Activated CD8-positive, alpha-beta memory T cell treated with anti-CD3 and anti-CD28 coated beads for 4 hours (primary cell): ENCODE measurements at regions not wholly inside any gene's neighbourhood (a gene's known extent, or its start where the extent isn't known, plus 50 kb on each side); places are given as distances from the start of the nearest gene placed in this dataset.
"Not testable (repeated sequence)": the region's sequence is repeated elsewhere in the genome, so short reads cannot be mapped to it uniquely, and the experiment has no call there.

ENCODE experiments used
- DNase-seq, 2 donors: peaks; one replicate each; pipeline ENCODE4 v3.0.0-alpha.2; 2020; ENCODE audit warnings: low read depth in 2 of 2

DNA sequence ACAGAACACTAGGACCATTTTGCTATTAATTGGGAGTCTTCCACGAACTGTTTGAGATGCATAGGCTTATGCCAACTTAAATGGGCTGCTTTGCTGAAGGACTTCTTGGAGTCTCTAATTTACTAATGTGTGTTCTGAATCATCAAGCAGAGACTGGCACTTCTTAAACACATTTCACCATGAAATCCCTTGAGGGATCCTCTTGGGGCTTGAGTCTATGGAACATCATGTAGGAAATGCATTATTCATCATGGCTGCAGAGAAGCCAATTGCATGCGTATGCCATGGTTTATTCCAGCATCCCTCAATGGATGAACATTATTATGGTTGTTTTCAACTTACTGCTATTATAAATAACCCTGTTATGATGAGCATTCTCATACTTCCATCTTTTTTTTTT lies 73.4 kb downstream of the FGD2 start:
- no peak for DNase-seq

DNA sequence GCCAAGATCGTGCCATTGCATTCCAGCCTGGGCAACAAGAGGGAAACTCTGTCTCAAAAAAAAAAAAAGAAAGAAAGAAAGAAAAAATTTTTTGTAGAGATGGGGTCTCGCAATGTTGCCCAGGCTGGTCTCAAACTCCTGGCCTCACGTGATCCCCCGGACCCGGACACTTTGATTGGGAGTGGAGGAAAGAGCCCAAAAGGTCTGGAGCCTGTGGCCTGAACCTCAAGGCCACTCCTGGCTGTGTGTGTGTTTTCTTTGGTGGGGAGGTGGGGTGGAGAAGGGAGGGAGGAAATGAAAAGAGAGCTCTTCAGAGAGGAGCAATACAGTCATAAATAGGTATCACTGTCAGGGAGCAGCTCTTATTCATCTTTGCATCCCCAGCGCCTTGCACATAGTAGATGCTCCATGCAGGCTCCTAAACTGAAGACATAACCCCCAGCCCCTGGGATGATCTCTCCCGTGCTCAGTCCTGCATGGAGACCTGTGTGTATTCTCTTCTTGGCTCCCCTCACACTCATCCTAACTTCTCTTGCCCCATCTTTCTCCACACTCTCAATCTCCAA lies 75.7 kb downstream of the FGD2 start:
- no peak for DNase-seq

DNA sequence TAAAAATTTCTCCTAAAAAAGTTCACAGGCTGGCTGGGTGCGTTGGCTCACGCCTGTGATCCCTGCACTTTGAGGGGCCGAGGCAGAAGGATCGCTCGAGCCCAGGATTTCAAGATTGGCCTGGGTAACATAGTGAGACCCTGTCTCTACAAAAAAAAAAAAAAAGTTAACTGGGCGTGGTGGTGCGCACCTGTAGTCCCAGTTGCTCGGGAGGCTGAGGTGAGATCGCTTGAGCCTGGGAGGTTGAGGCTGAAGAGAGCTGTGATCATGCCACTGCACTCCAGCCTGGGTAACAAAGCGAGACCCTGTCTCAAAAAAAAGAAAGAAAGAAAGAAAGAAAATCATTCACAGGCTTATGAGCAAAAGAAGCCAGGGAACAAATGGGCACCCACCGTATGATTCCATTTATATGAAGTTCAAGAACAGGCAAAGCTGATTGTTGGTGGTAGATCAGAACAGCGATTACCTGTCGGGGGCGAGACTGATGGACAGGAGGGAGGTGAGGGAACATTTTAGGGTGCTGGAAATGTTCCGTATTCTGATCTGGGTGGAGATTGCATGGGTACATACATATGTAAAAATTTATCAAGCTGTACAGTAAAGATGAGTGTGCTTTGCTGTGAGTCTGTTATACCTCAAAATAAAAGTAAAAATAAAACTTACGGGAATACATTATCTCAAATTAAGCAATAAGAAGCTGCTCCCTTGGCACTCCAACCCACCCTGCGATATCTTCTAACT lies 77.1 kb downstream of the FGD2 start:
- no peak for DNase-seq

GRCh38 chr6:37083243-37084138 lies 78.0 kb downstream of the FGD2 start:
- no peak for DNase-seq

- not testable (repeated sequence) for DNase-seq
These were observed 79.2 kb downstream of the FGD2 start for GRCh38 chr6:37084665-37085064.

GRCh38 chr6:37085198-37085597 lies 79.7 kb downstream of the FGD2 start:
- DNase-seq, result no peak

DNA sequence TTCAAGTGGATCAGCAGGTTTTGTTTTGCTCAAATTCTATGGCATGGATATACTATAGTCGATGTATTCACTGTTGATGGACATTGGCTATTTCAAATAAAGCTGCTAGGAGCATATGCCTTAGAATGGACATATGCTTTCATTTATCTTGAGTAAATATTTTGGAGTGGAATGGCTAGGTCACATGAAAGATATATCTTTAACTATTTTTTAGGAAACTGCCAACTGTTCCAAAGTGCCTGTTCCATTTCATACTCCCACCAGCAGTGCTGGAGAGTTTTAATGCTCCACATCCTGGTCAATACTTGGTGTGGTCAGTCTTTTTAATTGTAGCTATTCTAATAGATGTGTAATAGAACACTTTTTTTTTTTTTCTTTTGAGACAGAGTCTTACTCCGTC lies 81.1 kb upstream of the PIM1 start:
- no peak for DNase-seq

- no peak for DNase-seq
These were observed 80.2 kb upstream of the PIM1 start for GRCh38 chr6:37089783-37090182.

DNA sequence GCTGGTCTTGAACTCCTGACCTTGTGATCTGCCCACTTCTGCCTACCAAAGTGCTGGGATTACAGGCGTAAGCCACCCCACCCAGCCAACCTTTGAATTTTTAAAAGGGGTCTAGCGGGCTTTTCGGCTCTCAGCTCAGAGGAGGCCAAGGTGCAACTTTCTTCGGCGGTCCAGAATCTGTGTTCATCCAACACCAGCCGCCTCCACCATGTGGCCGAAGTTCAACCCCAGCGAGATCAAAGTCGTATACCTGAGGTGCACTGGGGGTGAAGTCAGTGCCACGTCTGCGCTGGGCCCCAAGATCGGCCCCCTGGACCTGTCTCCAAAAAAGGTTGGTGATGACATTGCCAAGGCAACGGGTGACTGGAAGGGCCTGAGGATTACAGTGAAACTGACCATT lies 78.8 kb upstream of the PIM1 start:
- not testable (repeated sequence) for DNase-seq

GRCh38 chr6:37091586-37091985 lies 78.4 kb upstream of the PIM1 start:
- not testable (repeated sequence) for DNase-seq

- no peak for DNase-seq
These were observed 76.8 kb upstream of the PIM1 start for GRCh38 chr6:37092923-37093727.

DNA sequence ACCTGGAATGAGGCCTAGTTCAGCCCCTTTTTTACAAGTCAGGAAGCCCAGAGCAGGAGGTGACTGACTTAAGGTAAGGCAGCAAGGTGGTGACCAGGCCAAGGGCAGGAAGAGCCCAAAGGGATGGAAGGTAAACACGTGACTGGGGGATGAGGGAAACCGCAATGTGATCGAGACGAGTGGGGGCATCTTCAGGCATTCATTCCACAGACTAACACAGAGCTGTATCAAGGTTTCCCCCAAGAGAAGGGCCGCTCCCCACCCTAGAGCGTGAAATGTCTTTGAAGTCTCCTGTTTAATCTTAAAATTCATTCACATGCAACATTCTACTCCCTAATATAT lies 76.3 kb upstream of the PIM1 start:
- no peak for DNase-seq

GRCh38 chr6:37095997-37096396 lies 74.0 kb upstream of the PIM1 start:
- DNase-seq, result no peak

- DNase-seq, result no peak
These were observed 72.6 kb upstream of the PIM1 start for GRCh38 chr6:37097335-37097734.

GRCh38 chr6:37099442-37099841 lies 70.5 kb upstream of the PIM1 start:
- no peak for DNase-seq

DNA sequence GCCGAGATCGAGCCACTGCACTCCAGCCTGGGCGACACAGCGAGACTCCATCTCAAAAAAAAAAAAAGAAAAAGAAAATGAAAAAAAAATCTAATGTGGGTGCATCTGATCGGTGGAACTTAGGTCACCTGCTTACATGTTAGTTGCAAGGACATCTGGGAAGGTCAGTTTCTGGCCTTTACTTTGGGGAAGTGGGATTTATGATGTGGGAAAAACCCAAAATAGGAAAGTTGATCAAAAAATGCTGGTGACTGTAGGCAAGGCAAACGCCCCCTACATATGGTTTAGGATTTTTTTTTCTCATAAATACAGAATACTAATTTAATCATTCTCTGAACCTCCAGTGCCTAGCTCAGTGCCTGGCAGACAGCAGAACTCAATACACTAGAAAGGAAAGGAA lies 69.2 kb upstream of the PIM1 start:
- no peak for DNase-seq

DNA sequence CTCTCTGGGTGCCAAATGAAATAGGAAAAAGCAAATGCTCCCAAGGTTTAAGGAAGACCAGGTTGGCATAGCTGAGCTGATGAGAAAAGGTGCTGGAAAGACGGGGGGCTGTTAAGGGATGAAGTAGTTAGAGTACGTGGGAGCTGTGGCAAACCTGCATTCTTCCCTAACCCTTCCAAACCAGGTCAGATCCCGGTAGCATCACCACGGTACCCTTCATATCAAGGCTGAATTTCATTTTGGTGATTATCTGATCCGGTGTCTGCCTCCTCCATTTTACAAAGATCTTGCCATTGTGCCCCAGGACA lies 68.0 kb upstream of the PIM1 start:
- no peak for DNase-seq

GRCh38 chr6:37102299-37103168 lies 67.4 kb upstream of the PIM1 start:
- DNase-seq, result peak; percentile 16 to 41

DNA sequence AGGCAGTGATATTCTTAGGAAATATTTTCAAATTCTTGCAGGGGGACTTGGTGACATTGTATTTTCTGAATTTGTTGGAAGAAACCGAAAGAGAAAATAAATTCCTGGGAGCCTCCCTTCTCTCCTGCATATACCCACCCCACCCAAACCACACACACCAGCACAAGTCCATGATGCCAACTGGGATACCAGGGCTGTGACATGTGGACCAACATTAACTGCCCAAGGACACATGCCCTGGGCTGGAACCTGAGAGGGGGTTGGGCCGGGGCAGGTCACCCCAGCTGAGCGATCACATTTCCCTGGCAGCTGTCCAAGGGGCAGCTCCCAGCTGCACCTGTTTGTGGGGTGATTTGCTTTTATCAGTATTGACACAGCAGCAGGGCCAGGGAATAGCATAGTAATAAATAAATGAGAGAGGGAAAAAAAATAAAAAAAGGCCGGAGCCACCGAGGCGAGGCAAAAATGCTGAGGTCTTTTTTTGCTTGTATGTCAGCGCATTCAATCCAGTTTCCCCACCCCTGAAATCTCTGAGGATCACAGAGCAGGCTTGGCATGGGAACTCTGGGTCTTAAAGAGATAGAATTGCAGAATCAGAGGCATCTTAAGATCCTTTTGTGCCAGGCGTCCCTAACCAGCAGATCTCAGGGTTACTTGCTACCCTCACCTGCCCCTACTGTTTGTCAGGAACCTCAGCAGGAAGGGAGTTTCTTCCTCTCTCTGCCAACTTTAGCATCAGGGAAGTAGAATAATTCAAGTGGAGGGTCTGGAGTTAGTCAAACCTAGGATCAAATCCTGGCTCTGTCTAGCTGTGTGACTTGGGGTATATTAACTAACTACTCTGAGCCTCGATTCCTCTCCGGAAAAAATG lies 66.5 kb upstream of the PIM1 start:
- no peak for DNase-seq

- no peak for DNase-seq
These were observed 65.2 kb upstream of the PIM1 start for GRCh38 chr6:37104824-37105147.
